ENCODE measurements at regions not wholly inside any gene's neighbourhood (a gene's known extent, or its start where the extent isn't known, plus 50 kb on each side); places are given as distances from the start of the nearest gene placed in this dataset.

DNA sequence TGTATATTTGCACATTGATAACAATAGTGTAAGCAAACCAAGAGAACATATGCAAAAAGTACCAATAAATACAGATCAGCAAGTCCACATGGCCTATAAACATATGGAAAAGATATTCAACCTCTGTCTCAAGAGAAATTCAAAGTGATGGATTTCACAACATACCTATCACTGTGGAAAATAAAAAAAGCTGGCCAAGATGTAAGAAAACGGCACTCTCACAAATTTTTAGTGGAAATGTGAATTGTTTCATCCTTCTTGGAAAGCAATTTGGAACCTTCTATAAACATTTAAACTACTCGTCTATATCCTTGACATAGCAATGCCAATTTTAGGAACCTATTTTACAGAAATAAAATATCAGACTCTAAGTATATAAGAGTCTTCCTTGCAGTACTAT, 559.8 kb downstream of the QKI start:
- TF ChIP-seq, protein P1, sequence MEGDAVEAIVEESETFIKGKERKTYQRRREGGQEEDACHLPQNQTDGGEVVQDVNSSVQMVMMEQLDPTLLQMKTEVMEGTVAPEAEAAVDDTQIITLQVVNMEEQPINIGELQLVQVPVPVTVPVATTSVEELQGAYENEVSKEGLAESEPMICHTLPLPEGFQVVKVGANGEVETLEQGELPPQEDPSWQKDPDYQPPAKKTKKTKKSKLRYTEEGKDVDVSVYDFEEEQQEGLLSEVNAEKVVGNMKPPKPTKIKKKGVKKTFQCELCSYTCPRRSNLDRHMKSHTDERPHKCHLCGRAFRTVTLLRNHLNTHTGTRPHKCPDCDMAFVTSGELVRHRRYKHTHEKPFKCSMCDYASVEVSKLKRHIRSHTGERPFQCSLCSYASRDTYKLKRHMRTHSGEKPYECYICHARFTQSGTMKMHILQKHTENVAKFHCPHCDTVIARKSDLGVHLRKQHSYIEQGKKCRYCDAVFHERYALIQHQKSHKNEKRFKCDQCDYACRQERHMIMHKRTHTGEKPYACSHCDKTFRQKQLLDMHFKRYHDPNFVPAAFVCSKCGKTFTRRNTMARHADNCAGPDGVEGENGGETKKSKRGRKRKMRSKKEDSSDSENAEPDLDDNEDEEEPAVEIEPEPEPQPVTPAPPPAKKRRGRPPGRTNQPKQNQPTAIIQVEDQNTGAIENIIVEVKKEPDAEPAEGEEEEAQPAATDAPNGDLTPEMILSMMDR (IDR thresholded peaks at IDR 0.05) = no peak
- no peak for TF ChIP-seq EP300 (IDR thresholded peaks at IDR 0.05)
- TF ChIP-seq POLR2AphosphoS5 (IDR thresholded peaks at IDR 0.05) = no peak
- TF ChIP-seq POLR2A (IDR thresholded peaks at IDR 0.05) = no peak
